Heart left ventricle (tissue), 16 donors: ENCODE measurements at regions not wholly inside any gene's neighbourhood (a gene's known extent, or its start where the extent isn't known, plus 50 kb on each side); places are given as distances from the start of the nearest gene placed in this dataset.
"Not testable (repeated sequence)": the region's sequence is repeated elsewhere in the genome, so short reads cannot be mapped to it uniquely, and the experiment has no call there.

Source experiments
- ATAC-seq, 4 donors: fragments of 200-7000 bp; cut with Tn5 transposase; one replicate each; pipeline ENCODE4 v1.9.1; 2020 to 2022; ENCODE audit warnings: moderate library complexity in 4 of 4, mild to moderate bottlenecking in 3 of 4, moderate number of reproducible peaks in 1 of 4
- DNase-seq, 5 donors: peaks; one replicate each; pipeline ENCODE4 v3.0.0-alpha.2; 2020
- H3K27ac ChIP-seq, 12 donors: fragments of 200-600 bp; sonication (generic) in 4 of 12; one replicate each; pipeline versions ENCODE4 v1.5.0 to v1.8.0; 2016 to 2022; ENCODE audit warnings: mild to moderate bottlenecking in 2 of 12
- H3K27me3 ChIP-seq, 9 donors: fragments of 200-600 bp; sonication (generic) in 2 of 9; one replicate each; pipeline versions ENCODE4 v1.5.1 to v1.8.0; 2016 to 2022; ENCODE audit warnings: mild to moderate bottlenecking in 3 of 9
- H3K36me3 ChIP-seq, 9 donors: fragments of 200-600 bp; sonication (generic) in 2 of 9; one replicate each; pipeline versions ENCODE4 v1.5.0 to v1.8.0; 2018 to 2022; ENCODE audit warnings: mild to moderate bottlenecking in 2 of 9
- H3K4me1 ChIP-seq, 12 donors: fragments of 200-600 bp; sonication (generic) in 4 of 12; one replicate each; pipeline versions ENCODE4 v1.5.0 to v1.8.0; 2016 to 2022; ENCODE audit warnings: mild to moderate bottlenecking in 3 of 12
- H3K4me3 ChIP-seq, 12 donors: fragments of 200-600 bp; sonication (generic) in 4 of 12; one replicate each; pipeline versions ENCODE4 v1.5.0 to v1.8.0; 2017 to 2022; ENCODE audit warnings: mild to moderate bottlenecking in 9 of 12, moderate library complexity in 4 of 12
- H3K9me3 ChIP-seq, 12 donors: fragments of 200-600 bp; sonication (generic) in 4 of 12; one replicate each; pipeline versions ENCODE4 v1.5.0 to v1.8.0; 2016 to 2022; ENCODE audit warnings: mild to moderate bottlenecking in 1 of 12
- POLR2A ChIP-seq, 2 donors: fragments of 450-650 bp; IDR thresholded peaks; one replicate each; pipeline ENCODE4 v1.6.1; 2017; ENCODE audit warnings: antibody characterized with exemption in 2 of 2, mild to moderate bottlenecking in 2 of 2, moderate library complexity in 2 of 2
- WGBS, 4 donors: extraction: QIAGEN DNeasy Blood & Tissue Kit in 2 of 4; methylation state at CpG; one replicate each; pipeline versions ENCODE4 v1.1.5 to v1.1.7; 2013 to 2018; 5-methylcytosine and 5-hydroxymethylcytosine counted together
- intact Hi-C, 10 donors: fragments of 100-400 bp; cut with DNase I; formaldehyde crosslinking; loops; one replicate each; pipeline versions ENCODE4 v1.11.1 to v1.14.2; 2022
- TF ChIP-seq, protein P1 (sequence below), 12 donors: fragments of 200-600 bp; sonication (generic) in 4 of 12; IDR thresholded peaks; one replicate each; pipeline versions ENCODE4 v1.5.0 to v1.8.0; 2018 to 2022; ENCODE audit warnings: antibody characterized with exemption in 12 of 12, mild to moderate bottlenecking in 5 of 12
- donor health status: ischemic (EF 13 %, LVEDD 7.1; RV severe dilation, severe dysfunction).
- donor health status: healthy with polysubstance abuse.
- donor health status: DM: no; HTN: yes; CAD: no.
- donor health status: DM: no; HTN: no; CAD: no.
- donor health status: ischemic (EF 25% LVEDD 6.9; RV normal size, moderate dysfunction).
- donor health status: ischemic (EF 25% LVEDD 5.7; RV mildly dilated, moderate dysfunction).
- donor health status: healthy.
- donor health status: DM: yes; HTN: yes; CAD: no.
- donor health status: ischemic (EF 35%, LVEDD 5.7; RV mildly dilated, moderate dysfunction).
- donor health status: nonischemic (EF 11% LVEDD 7.7; RV severe dilation, severe dysfunction).
- donor health status: DM: yes; HTN: yes; CAD: no.
- donor health status: PGD.
- donor health status: ischemic (EF 29% LVEDD 5.4; RV normal size, mild dysfunction).
- donor health status: nonischemic (EF 23%, LVEDD 6.1; RV moderate dilation, normal function).

DNA sequence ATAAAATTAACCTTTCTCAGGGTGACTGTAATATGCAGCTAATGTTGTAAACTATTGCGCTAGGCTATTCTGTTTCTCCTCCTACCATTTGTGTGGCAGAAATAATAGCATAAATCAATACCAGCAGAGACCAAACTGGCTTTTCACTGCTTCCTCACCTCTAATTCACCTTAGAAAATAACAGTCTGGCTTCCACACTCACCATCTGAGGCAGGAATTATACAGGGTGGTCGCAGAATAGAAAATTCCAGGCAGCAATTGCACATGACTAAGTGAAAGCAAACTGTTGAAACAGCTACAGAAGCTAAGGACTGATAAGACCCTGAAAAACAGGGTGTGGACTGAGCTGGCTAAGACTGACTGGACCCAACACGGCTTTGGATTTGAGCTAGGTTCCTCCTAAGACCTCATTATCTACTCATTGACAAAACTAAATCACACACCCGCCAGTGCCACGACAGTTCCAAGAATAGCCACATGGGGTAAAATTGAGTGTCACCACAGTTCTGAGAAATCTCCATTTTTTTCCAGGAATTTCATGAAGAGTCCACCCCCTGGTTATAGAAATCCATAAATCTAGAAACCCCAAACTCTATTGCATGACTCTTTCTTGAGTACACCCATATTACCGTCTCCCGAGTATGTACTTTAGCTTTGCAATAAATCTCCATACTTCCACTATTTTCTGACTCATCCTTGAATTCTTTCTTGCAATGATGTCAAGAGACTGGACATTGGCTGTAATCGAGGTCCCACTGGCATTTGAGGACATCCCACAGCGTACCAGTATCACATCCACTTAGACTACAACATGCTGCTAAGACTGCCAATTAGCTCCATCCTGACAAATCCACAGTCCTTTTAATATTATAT lies 60.9 kb upstream of the KCNQ5 start:
- Histone ChIP-seq H3K4me1 (no peaks in the 10 kb centered on the region), H3K4me3 (no peak overlapping the region), H3K27ac (no peak overlapping the region), H3K36me3 (no peaks in the 10 kb centered on the region), H3K27me3 (no peaks in the 10 kb centered on the region), H3K9me3 (no peaks in the 10 kb centered on the region)
- ATAC-seq = no peak
- WGBS, 4 donors = 55 to 62% (median 61%) methylated on average over 9 of the region's 9 CpGs
- intact Hi-C loops = no loop called here
- no peak for DNase-seq
- TF ChIP-seq, protein P1, sequence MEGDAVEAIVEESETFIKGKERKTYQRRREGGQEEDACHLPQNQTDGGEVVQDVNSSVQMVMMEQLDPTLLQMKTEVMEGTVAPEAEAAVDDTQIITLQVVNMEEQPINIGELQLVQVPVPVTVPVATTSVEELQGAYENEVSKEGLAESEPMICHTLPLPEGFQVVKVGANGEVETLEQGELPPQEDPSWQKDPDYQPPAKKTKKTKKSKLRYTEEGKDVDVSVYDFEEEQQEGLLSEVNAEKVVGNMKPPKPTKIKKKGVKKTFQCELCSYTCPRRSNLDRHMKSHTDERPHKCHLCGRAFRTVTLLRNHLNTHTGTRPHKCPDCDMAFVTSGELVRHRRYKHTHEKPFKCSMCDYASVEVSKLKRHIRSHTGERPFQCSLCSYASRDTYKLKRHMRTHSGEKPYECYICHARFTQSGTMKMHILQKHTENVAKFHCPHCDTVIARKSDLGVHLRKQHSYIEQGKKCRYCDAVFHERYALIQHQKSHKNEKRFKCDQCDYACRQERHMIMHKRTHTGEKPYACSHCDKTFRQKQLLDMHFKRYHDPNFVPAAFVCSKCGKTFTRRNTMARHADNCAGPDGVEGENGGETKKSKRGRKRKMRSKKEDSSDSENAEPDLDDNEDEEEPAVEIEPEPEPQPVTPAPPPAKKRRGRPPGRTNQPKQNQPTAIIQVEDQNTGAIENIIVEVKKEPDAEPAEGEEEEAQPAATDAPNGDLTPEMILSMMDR (IDR thresholded peaks at IDR 0.05) = peak in 1 of 12 donors; percentile 15
- no peak for TF ChIP-seq POLR2A (IDR thresholded peaks at IDR 0.05)

DNA sequence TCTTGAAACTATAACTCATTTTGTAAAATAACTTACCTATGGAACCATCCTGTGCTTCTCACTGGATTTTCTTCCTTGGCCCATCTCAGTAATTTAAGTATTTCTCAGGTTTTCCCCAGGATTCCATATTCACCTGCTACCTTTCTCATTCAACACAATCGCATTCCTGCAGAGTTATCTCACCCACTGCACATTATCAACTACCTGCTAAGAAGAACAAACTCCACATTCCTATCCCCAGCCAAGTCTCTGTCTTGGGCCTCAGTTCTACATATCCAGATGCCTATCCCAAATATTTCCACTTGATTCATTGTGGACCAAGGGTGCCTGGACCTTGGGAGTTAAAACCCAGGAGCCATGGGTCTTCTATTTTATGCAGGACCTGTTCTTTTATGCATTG lies 60.2 kb upstream of the KCNQ5 start:
- H3K36me3 ChIP-seq = no peaks in the 10 kb centered on the region
- no peaks in the 10 kb centered on the region for H3K4me1 ChIP-seq
- no peak for ATAC-seq
- 64 to 78% (median 72%) methylated on average over 1 of the region's 1 CpG for WGBS, 4 donors
- no peak overlapping the region for H3K4me3 ChIP-seq
- DNase-seq = no peak
- no peaks in the 10 kb centered on the region for H3K9me3 ChIP-seq
- intact Hi-C loops = no loop called here
- no peaks in the 10 kb centered on the region for H3K27me3 ChIP-seq
- no peak overlapping the region for H3K27ac ChIP-seq
- TF ChIP-seq, protein P1 (IDR thresholded peaks at IDR 0.05) = no peak

- no peak for ATAC-seq
- peaks cover 0 to 9% (median 0%) of the 10 kb centered on the region in 12 donors for H3K9me3 ChIP-seq
- TF ChIP-seq, protein P1 (IDR thresholded peaks at IDR 0.05) = no peak
- TF ChIP-seq POLR2A (IDR thresholded peaks at IDR 0.05) = no peak
- H3K36me3 ChIP-seq = no peaks in the 10 kb centered on the region
- H3K27me3 ChIP-seq = no peaks in the 10 kb centered on the region
- 66 to 84% (median 73%) methylated on average over 1 of the region's 1 CpG for WGBS, 4 donors
- no peaks in the 10 kb centered on the region for H3K4me1 ChIP-seq
- DNase-seq = no peak
- H3K4me3 ChIP-seq = no peak overlapping the region
- intact Hi-C loops = no loop called here
- H3K27ac ChIP-seq = no peak overlapping the region
Measured at GRCh38 chr6:72564231-72564630, 57.6 kb upstream of the KCNQ5 start.

- H3K36me3 ChIP-seq, H3K4me1 ChIP-seq, H3K4me3 ChIP-seq, H3K9me3 ChIP-seq, DNase-seq, H3K27ac ChIP-seq, intact Hi-C loops, ATAC-seq, H3K27me3 ChIP-seq: not testable (repeated sequence)
- WGBS, 4 donors = 79 to 92% (median 85%) methylated on average over 1 to 4 of the region's 4 CpGs
Measured at GRCh38 chr6:72571993-72572392, 49.9 kb upstream of the KCNQ5 start.
